ENCODE measurements at regions not wholly inside any gene's neighbourhood (a gene's known extent, or its start where the extent isn't known, plus 50 kb on each side); places are given as distances from the start of the nearest gene placed in this dataset.
A peak's percentile ranks its signal among the peaks of the same experiment; 100 is the strongest.
"Not testable (repeated sequence)": the region's sequence is repeated elsewhere in the genome, so short reads cannot be mapped to it uniquely, and the experiment has no call there.

- Mint-ChIP-seq H3K9me3 (peaks cover 4% of the 10 kb centered on the region), H3K36me3 (no peaks in the 10 kb centered on the region)
These were observed 126.5 kb upstream of the B3GAT2 start for GRCh38 chr6:71083308-71083820.

DNA sequence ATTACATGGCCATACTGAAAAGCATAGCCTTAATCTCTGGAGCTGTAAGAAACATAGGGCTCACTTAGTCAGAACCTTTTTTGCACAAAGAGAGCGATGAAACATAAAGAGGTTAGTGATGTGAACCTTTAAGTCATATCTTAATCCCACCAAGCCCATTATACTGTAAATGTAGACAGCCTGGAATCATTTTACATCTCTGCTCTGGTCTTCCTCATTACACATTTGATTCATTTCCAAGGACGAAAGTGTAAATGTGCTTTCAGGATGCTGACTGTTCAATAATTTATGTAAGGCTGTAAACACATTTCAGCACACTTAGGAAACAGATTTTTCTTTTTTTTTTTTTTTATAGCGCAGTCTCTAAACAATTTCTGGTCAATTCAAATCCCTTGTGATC lies 131.3 kb upstream of the B3GAT2 start:
- H3K27ac Mint-ChIP-seq, result no peak overlapping the region
- H3K9me3 Mint-ChIP-seq, result no peaks in the 10 kb centered on the region
- no peaks in the 10 kb centered on the region for H3K4me1 Mint-ChIP-seq
- DNase-seq (ENCODE audit: low spot score in 2 of 2) (no peak), ATAC-seq (no peak)
- H3K4me3 Mint-ChIP-seq, result no peak overlapping the region
- no peaks in the 10 kb centered on the region for H3K36me3 Mint-ChIP-seq

More at GRCh38 chr6:71083308-71083820, 126.5 kb upstream of the B3GAT2 start:
- no peak for ATAC-seq
- H3K4me3 Mint-ChIP-seq, result no peak overlapping the region
- DNase-seq (ENCODE audit: low spot score in 2 of 2), result no peak
- no peak overlapping the region for H3K27ac Mint-ChIP-seq
- H3K4me1 Mint-ChIP-seq, result no peaks in the 10 kb centered on the region

GRCh38 chr6:71090217-71090616 lies 133.4 kb upstream of the B3GAT2 start:
- Mint-ChIP-seq H3K36me3 (no peaks in the 10 kb centered on the region), H3K9me3 (peaks cover 4% of the 10 kb centered on the region), H3K4me3 (no peak overlapping the region), H3K4me1 (no peaks in the 10 kb centered on the region), H3K27ac (no peak overlapping the region)
- DNase-seq (ENCODE audit: low spot score in 2 of 2) (no peak), ATAC-seq (no peak)

GRCh38 chr6:71091167-71091566 lies 134.3 kb upstream of the B3GAT2 start:
- Mint-ChIP-seq H3K4me1 (no peaks in the 10 kb centered on the region), H3K27ac (no peak overlapping the region), H3K4me3 (no peak overlapping the region), H3K36me3 (no peaks in the 10 kb centered on the region), H3K9me3 (peaks cover 4% of the 10 kb centered on the region)
- ATAC-seq, result peak; percentile 26
- no peak for DNase-seq (ENCODE audit: low spot score in 2 of 2)

DNA sequence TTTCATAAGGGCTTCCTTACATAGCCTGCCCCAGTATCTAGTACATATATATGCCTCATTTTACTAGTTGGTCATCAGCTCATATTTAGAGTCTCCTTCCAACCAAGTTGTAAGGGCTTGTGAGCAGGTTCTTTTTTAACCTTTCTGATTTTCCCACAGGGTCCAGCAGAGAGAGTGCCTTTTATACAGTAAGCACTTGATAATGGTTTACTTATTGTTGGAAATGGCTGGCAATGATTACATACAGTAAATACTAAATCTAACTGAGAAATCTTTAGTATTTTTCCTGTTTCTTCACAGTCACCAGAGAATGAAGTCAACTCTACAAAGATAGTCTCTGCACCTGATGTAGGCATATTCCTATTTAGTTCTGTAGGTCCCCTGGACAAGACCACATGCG lies 135.1 kb upstream of the B3GAT2 start:
- Mint-ChIP-seq H3K36me3 (no peaks in the 10 kb centered on the region), H3K27ac (no peak overlapping the region), H3K4me1 (no peaks in the 10 kb centered on the region), H3K9me3 (peaks cover 6% of the 10 kb centered on the region), H3K4me3 (no peak overlapping the region)
- ATAC-seq (no peak), DNase-seq (ENCODE audit: low spot score in 2 of 2) (no peak)

DNA sequence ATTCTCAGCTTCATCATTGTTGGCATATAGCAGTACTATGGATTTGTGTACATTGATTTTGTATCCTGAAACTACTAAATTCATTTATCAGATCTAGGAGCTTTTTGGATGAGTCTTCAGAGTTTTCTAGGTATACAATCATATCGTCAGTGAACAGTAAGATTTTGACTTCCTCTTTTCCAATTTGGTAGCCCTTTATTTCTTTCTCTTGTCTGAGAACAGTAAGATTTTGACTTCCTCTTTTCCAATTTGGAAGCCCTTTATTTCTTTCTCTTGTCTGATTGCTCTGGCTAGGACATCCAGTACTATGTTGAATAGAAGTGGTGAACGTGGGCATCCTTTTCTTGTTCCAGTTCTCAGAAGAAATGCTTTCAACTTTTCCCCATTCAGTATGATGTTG lies 140.4 kb upstream of the B3GAT2 start:
- not testable (repeated sequence) for H3K4me3 Mint-ChIP-seq; H3K4me1 Mint-ChIP-seq; H3K36me3 Mint-ChIP-seq; H3K27ac Mint-ChIP-seq; ATAC-seq; DNase-seq (ENCODE audit: low spot score in 2 of 2)
- peaks cover 17% of the 10 kb centered on the region for H3K9me3 Mint-ChIP-seq

DNA sequence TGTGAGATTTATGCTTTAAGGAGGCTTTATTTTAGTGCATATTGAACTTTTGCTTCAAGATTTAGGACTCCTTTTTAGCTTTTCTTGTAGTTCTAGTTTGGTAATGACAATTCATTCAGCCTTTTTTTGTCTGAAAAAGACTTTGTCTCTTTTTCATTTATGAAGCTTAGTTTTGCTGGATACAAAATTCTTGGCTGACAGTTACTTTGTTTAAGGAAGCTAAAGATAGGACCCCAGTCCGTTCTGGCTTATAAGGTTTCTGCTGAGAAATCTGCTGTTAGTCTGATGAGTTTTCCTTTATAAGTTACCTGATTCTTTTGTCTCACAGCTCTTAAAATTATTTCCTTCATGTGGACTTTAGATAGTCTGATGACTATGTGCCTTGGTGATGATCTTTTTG lies 142.8 kb upstream of the B3GAT2 start:
- Mint-ChIP-seq H3K36me3 (no peaks in the 10 kb centered on the region), H3K4me3 (no peak overlapping the region), H3K9me3 (peaks cover 13% of the 10 kb centered on the region), H3K4me1 (no peaks in the 10 kb centered on the region), H3K27ac (no peak overlapping the region)
- DNase-seq (ENCODE audit: low spot score in 2 of 2) (no peak), ATAC-seq (no peak)

GRCh38 chr6:71103130-71103529 lies 146.3 kb upstream of the B3GAT2 start:
- Mint-ChIP-seq H3K27ac (no peak overlapping the region), H3K4me1 (no peaks in the 10 kb centered on the region), H3K36me3 (no peaks in the 10 kb centered on the region), H3K4me3 (no peak overlapping the region), H3K9me3 (peaks cover 11% of the 10 kb centered on the region)
- DNase-seq (ENCODE audit: low spot score in 2 of 2) (no peak), ATAC-seq (no peak)

GRCh38 chr6:71103641-71104040 lies 146.8 kb upstream of the B3GAT2 start:
- Mint-ChIP-seq H3K27ac (no peak overlapping the region), H3K4me1 (no peaks in the 10 kb centered on the region), H3K9me3 (peaks cover 7% of the 10 kb centered on the region), H3K4me3 (no peak overlapping the region), H3K36me3 (no peaks in the 10 kb centered on the region)
- DNase-seq (ENCODE audit: low spot score in 2 of 2) (no peak), ATAC-seq (no peak)

DNA sequence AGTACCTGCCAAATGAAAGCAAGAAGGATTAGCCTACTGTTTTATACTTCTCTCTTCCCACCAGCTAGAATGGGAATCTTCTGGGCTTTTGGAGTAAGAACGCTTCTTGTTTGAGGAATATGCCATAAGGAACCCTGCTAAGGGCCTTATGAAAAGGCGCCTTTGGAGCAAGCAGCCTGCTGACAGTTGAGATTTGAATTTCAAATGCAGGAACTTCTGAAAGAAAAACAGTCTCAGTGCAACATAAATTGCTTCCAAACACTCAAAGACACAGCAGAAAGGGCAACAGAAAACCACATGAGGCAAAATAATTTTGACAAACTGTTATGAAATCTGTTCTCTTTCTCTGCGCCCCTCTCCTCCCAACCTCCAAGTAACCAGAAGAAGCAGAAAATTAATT lies 149.4 kb upstream of the B3GAT2 start:
- no peak for DNase-seq (ENCODE audit: low spot score in 2 of 2)
- no peaks in the 10 kb centered on the region for H3K9me3 Mint-ChIP-seq
- no peaks in the 10 kb centered on the region for H3K4me1 Mint-ChIP-seq
- no peaks in the 10 kb centered on the region for H3K36me3 Mint-ChIP-seq
- no peak overlapping the region for H3K27ac Mint-ChIP-seq
- no peak overlapping the region for H3K4me3 Mint-ChIP-seq
- no peak for ATAC-seq

DNA sequence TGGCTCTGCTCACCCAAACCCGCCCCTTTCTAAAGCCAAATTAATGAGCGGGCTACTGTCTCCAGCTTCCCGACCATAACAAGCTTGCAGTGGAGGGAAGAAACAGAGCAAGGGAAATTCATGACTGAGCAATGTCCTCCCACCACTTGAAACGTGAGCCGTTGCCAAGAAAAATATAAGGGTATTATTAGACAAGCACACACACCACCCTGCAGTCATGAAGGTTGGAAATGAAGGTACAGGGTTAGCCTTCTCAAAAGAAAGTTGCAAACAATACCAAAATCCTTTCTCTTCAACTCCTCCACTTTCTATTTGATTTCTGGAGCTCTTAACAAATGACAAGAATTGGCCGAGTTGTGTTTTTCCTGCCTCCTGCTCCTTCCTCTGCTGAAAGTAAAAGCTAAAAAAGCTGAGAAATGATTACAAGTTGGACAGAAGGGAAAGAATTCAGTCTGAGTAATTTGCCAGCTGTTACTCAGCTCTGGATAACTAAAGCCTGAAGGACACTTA lies 151.1 kb upstream of the B3GAT2 start:
- H3K4me3 Mint-ChIP-seq, result no peak overlapping the region
- H3K36me3 Mint-ChIP-seq, result no peaks in the 10 kb centered on the region
- H3K27ac Mint-ChIP-seq, result no peak overlapping the region
- ATAC-seq, result no peak
- no peak for DNase-seq (ENCODE audit: low spot score in 2 of 2)
- H3K9me3 Mint-ChIP-seq, result no peaks in the 10 kb centered on the region
- no peaks in the 10 kb centered on the region for H3K4me1 Mint-ChIP-seq

GRCh38 chr6:71114544-71114943 lies 157.7 kb upstream of the B3GAT2 start:
- H3K9me3 Mint-ChIP-seq, result peaks cover 6% of the 10 kb centered on the region
- H3K27ac Mint-ChIP-seq, result no peak overlapping the region
- DNase-seq (ENCODE audit: low spot score in 2 of 2) (no peak), ATAC-seq (no peak)
- H3K36me3 Mint-ChIP-seq, result no peaks in the 10 kb centered on the region
- H3K4me3 Mint-ChIP-seq, result no peak overlapping the region
- no peaks in the 10 kb centered on the region for H3K4me1 Mint-ChIP-seq

GRCh38 chr6:71114986-71115385 lies 158.1 kb upstream of the B3GAT2 start:
- peaks cover 10% of the 10 kb centered on the region for H3K9me3 Mint-ChIP-seq
- no peak for ATAC-seq
- H3K4me3 Mint-ChIP-seq, result no peak overlapping the region
- no peak overlapping the region for H3K27ac Mint-ChIP-seq
- no peak for DNase-seq (ENCODE audit: low spot score in 2 of 2)
- H3K4me1 Mint-ChIP-seq, result no peaks in the 10 kb centered on the region
- H3K36me3 Mint-ChIP-seq, result no peaks in the 10 kb centered on the region

DNA sequence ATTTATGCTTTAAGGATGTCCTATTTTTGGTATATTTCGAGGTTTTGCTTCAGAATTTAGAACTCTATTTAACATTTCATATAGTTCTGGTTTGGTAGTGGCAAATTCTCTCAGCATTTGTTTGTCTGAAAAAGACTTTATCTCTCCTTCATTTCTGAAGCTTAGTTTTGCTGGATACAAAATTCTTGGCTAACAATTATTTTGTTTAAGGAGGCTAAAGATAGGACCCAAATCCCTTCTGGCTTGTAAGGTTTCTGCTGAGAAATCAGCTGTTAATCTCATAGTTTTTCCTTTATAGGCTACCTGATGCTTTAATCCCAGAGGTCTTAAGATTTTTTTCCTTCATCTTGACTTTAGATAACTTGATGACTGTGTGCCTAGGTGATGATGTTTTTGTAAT lies 162.7 kb upstream of the B3GAT2 start:
- H3K27ac Mint-ChIP-seq, result no peak overlapping the region
- no peak overlapping the region for H3K4me3 Mint-ChIP-seq
- H3K36me3 Mint-ChIP-seq, result no peaks in the 10 kb centered on the region
- no peaks in the 10 kb centered on the region for H3K4me1 Mint-ChIP-seq
- ATAC-seq (no peak), DNase-seq (ENCODE audit: low spot score in 2 of 2) (no peak)
- H3K9me3 Mint-ChIP-seq, result peaks cover 16% of the 10 kb centered on the region

GRCh38 chr6:71123051-71123450 lies 165.6 kb upstream of the OGFRL1 start:
- DNase-seq (ENCODE audit: low spot score in 2 of 2), result no peak
- no peak overlapping the region for H3K4me3 Mint-ChIP-seq
- H3K4me1 Mint-ChIP-seq, result no peaks in the 10 kb centered on the region
- H3K27ac Mint-ChIP-seq, result no peak overlapping the region
- no peak for ATAC-seq
- H3K36me3 Mint-ChIP-seq, result no peaks in the 10 kb centered on the region
- H3K9me3 Mint-ChIP-seq, result peaks cover 19% of the 10 kb centered on the region

GRCh38 chr6:71124340-71124739 lies 164.3 kb upstream of the OGFRL1 start:
- Mint-ChIP-seq H3K4me1 (no peaks in the 10 kb centered on the region), H3K36me3 (no peaks in the 10 kb centered on the region), H3K9me3 (peaks cover 14% of the 10 kb centered on the region), H3K27ac (no peak overlapping the region), H3K4me3 (no peak overlapping the region)
- no peak for ATAC-seq
- no peak for DNase-seq (ENCODE audit: low spot score in 2 of 2)

GRCh38 chr6:71125216-71125615 lies 163.4 kb upstream of the OGFRL1 start:
- Mint-ChIP-seq H3K36me3 (no peaks in the 10 kb centered on the region), H3K9me3 (peaks cover 8% of the 10 kb centered on the region), H3K4me1 (no peaks in the 10 kb centered on the region), H3K27ac (no peak overlapping the region), H3K4me3 (no peak overlapping the region)
- ATAC-seq (no peak), DNase-seq (ENCODE audit: low spot score in 2 of 2) (no peak)

Data from stimulated activated effector memory CD8-positive, alpha-beta T cell treated with anti-CD3 and anti-CD28 coated beads, Interleukin-12 subunit alpha, Interleukin-12 subunit beta, amount 100 ng/mL, for 72 hours (primary cell).